ENCODE measurements at regions not wholly inside any gene's neighbourhood (a gene's known extent, or its start where the extent isn't known, plus 50 kb on each side); places are given as distances from the start of the nearest gene placed in this dataset.
A peak's percentile ranks its signal among the peaks of the same experiment; 100 is the strongest.

- Histone ChIP-seq H3K36me3 (ENCODE audit: control insufficient read depth in 2 of 3, insufficient read depth in 3 of 3, low read length in 3 of 3) (no peaks in the 10 kb centered on the region), H3K4me3 (ENCODE audit: low read length) (no peak overlapping the region), H3K27ac (ENCODE audit: low read depth, low read length) (no peak overlapping the region), H3K9me3 (ENCODE audit: control insufficient read depth in 2 of 3, low read length in 3 of 3) (no peaks in the 10 kb centered on the region), H3K27me3 (ENCODE audit: control insufficient read depth in 2 of 2, insufficient read depth in 2 of 2, low read length in 2 of 2) (no peaks in the 10 kb centered on the region), H3K4me1 (ENCODE audit: control insufficient read depth in 2 of 2, insufficient read depth in 2 of 2, low read length in 2 of 2) (no peaks in the 10 kb centered on the region)
- ChIA-PET CTCF (no interaction called here), POLR2A (no interaction called here)
- H3K4me1 Mint-ChIP-seq: no peaks in the 10 kb centered on the region
- peaks cover 0 to 18% (median 2%) of the 10 kb centered on the region in 11 donors for H3K9me3 Mint-ChIP-seq
- no peak overlapping the region for H3K27ac Mint-ChIP-seq
- no peak overlapping the region for H3K4me3 Mint-ChIP-seq
- no peaks in the 10 kb centered on the region for H3K27me3 Mint-ChIP-seq
- H3K36me3 Mint-ChIP-seq: no peaks in the 10 kb centered on the region
- DNase-seq (no peak), ATAC-seq (no peak)
- intact Hi-C loops (cut with micrococcal nuclease): no loop called here
Measured at GRCh38 chr3:117549716-117550115, 840.1 kb downstream of the TUSC7 start.

GRCh38 chr3:117550766-117551165, 841.2 kb downstream of the TUSC7 start:
- Mint-ChIP-seq H3K4me1 (no peaks in the 10 kb centered on the region), H3K9me3 (peaks cover 0 to 18% (median 2%) of the 10 kb centered on the region in 11 donors), H3K27me3 (no peaks in the 10 kb centered on the region), H3K4me3 (no peak overlapping the region), H3K27ac (no peak overlapping the region), H3K36me3 (no peaks in the 10 kb centered on the region)
- no peak overlapping the region for H3K4me3 ChIP-seq (ENCODE audit: low read length)
- H3K27ac ChIP-seq (ENCODE audit: low read depth, low read length): no peak overlapping the region
- H3K9me3 ChIP-seq (ENCODE audit: control insufficient read depth in 2 of 3, low read length in 3 of 3): no peaks in the 10 kb centered on the region
- intact Hi-C loops (cut with micrococcal nuclease): no loop called here
- H3K27me3 ChIP-seq (ENCODE audit: control insufficient read depth in 2 of 2, insufficient read depth in 2 of 2, low read length in 2 of 2): no peaks in the 10 kb centered on the region
- no peaks in the 10 kb centered on the region for H3K4me1 ChIP-seq (ENCODE audit: control insufficient read depth in 2 of 2, insufficient read depth in 2 of 2, low read length in 2 of 2)
- DNase-seq (no peak), ATAC-seq (no peak)
- POLR2A ChIA-PET: no interaction called here
- CTCF ChIA-PET: no interaction called here
- no peaks in the 10 kb centered on the region for H3K36me3 ChIP-seq (ENCODE audit: control insufficient read depth in 2 of 3, insufficient read depth in 3 of 3, low read length in 3 of 3)

- POLR2A ChIA-PET: no interaction called here
Measured at GRCh38 chr3:117553461-117553860, 843.9 kb downstream of the TUSC7 start.

GRCh38 chr3:117556646-117557407, 847.2 kb downstream of the TUSC7 start:
- no peak overlapping the region for H3K4me3 ChIP-seq (ENCODE audit: low read length)
- no peaks in the 10 kb centered on the region for H3K4me1 ChIP-seq (ENCODE audit: control insufficient read depth in 2 of 2, insufficient read depth in 2 of 2, low read length in 2 of 2)
- no peaks in the 10 kb centered on the region for H3K27me3 Mint-ChIP-seq
- intact Hi-C loops (cut with micrococcal nuclease): no loop called here
- H3K27me3 ChIP-seq (ENCODE audit: control insufficient read depth in 2 of 2, insufficient read depth in 2 of 2, low read length in 2 of 2): no peaks in the 10 kb centered on the region
- no peak overlapping the region for H3K4me3 Mint-ChIP-seq
- no peaks in the 10 kb centered on the region for H3K9me3 ChIP-seq (ENCODE audit: control insufficient read depth in 2 of 3, low read length in 3 of 3)
- no peaks in the 10 kb centered on the region for H3K36me3 Mint-ChIP-seq
- H3K27ac Mint-ChIP-seq: no peak overlapping the region
- POLR2A ChIA-PET: no interaction called here
- no peak overlapping the region for H3K27ac ChIP-seq (ENCODE audit: low read depth, low read length)
- H3K4me1 Mint-ChIP-seq: no peaks in the 10 kb centered on the region
- no peaks in the 10 kb centered on the region for H3K36me3 ChIP-seq (ENCODE audit: control insufficient read depth in 2 of 3, insufficient read depth in 3 of 3, low read length in 3 of 3)
- ATAC-seq: no peak
- DNase-seq: no peak
- peaks cover 0 to 31% (median 5%) of the 10 kb centered on the region in 11 donors for H3K9me3 Mint-ChIP-seq
- CTCF ChIA-PET: no interaction called here

More at GRCh38 chr3:117553461-117553860, 843.9 kb downstream of the TUSC7 start:
- no peaks in the 10 kb centered on the region for H3K27me3 Mint-ChIP-seq
- Histone ChIP-seq H3K36me3 (ENCODE audit: control insufficient read depth in 2 of 3, insufficient read depth in 3 of 3, low read length in 3 of 3) (no peaks in the 10 kb centered on the region), H3K4me3 (ENCODE audit: low read length) (no peak overlapping the region), H3K9me3 (ENCODE audit: control insufficient read depth in 2 of 3, low read length in 3 of 3) (no peaks in the 10 kb centered on the region), H3K27ac (ENCODE audit: low read depth, low read length) (no peak overlapping the region), H3K27me3 (ENCODE audit: control insufficient read depth in 2 of 2, insufficient read depth in 2 of 2, low read length in 2 of 2) (no peaks in the 10 kb centered on the region), H3K4me1 (ENCODE audit: control insufficient read depth in 2 of 2, insufficient read depth in 2 of 2, low read length in 2 of 2) (no peaks in the 10 kb centered on the region)
- H3K36me3 Mint-ChIP-seq: no peaks in the 10 kb centered on the region
- peak; percentile 72 for ATAC-seq
- no peak for DNase-seq
- CTCF ChIA-PET: no interaction called here
- intact Hi-C loops (cut with micrococcal nuclease): no loop called here
- no peak overlapping the region for H3K4me3 Mint-ChIP-seq
- H3K4me1 Mint-ChIP-seq: no peaks in the 10 kb centered on the region
- H3K9me3 Mint-ChIP-seq: peaks cover 0 to 18% (median 5%) of the 10 kb centered on the region in 11 donors
- no peak overlapping the region for H3K27ac Mint-ChIP-seq

- DNase-seq (no peak), ATAC-seq (no peak)
- H3K36me3 Mint-ChIP-seq: no peaks in the 10 kb centered on the region
- Histone ChIP-seq H3K27ac (ENCODE audit: low read depth, low read length) (no peak overlapping the region), H3K4me1 (ENCODE audit: control insufficient read depth in 2 of 2, insufficient read depth in 2 of 2, low read length in 2 of 2) (no peaks in the 10 kb centered on the region), H3K9me3 (ENCODE audit: control insufficient read depth in 2 of 3, low read length in 3 of 3) (no peaks in the 10 kb centered on the region), H3K4me3 (ENCODE audit: low read length) (no peak overlapping the region), H3K27me3 (ENCODE audit: control insufficient read depth in 2 of 2, insufficient read depth in 2 of 2, low read length in 2 of 2) (no peaks in the 10 kb centered on the region), H3K36me3 (ENCODE audit: control insufficient read depth in 2 of 3, insufficient read depth in 3 of 3, low read length in 3 of 3) (no peaks in the 10 kb centered on the region)
- no peak overlapping the region for H3K27ac Mint-ChIP-seq
- intact Hi-C loops (cut with micrococcal nuclease): no loop called here
- H3K4me1 Mint-ChIP-seq: no peaks in the 10 kb centered on the region
- H3K27me3 Mint-ChIP-seq: no peaks in the 10 kb centered on the region
- POLR2A ChIA-PET: no interaction called here
- H3K4me3 Mint-ChIP-seq: no peak overlapping the region
- H3K9me3 Mint-ChIP-seq: peaks cover 0 to 24% (median 5%) of the 10 kb centered on the region in 11 donors
- CTCF ChIA-PET: no interaction called here
Measured at GRCh38 chr3:117557464-117558090, 848.0 kb downstream of the TUSC7 start.

- H3K9me3 Mint-ChIP-seq: peaks cover 0 to 24% (median 6%) of the 10 kb centered on the region in 11 donors
Measured at GRCh38 chr3:117558681-117559080, 849.1 kb downstream of the TUSC7 start.

GRCh38 chr3:117562000-117562399, 852.4 kb downstream of the TUSC7 start:
- Mint-ChIP-seq H3K9me3 (peaks cover 0 to 19% (median 6%) of the 10 kb centered on the region in 11 donors), H3K27ac (no peak overlapping the region), H3K27me3 (no peaks in the 10 kb centered on the region), H3K4me1 (no peaks in the 10 kb centered on the region), H3K36me3 (no peaks in the 10 kb centered on the region), H3K4me3 (no peak overlapping the region)
- no peaks in the 10 kb centered on the region for H3K4me1 ChIP-seq (ENCODE audit: control insufficient read depth in 2 of 2, insufficient read depth in 2 of 2, low read length in 2 of 2)
- H3K27me3 ChIP-seq (ENCODE audit: control insufficient read depth in 2 of 2, insufficient read depth in 2 of 2, low read length in 2 of 2): no peaks in the 10 kb centered on the region
- H3K4me3 ChIP-seq (ENCODE audit: low read length): no peak overlapping the region
- ChIA-PET POLR2A (no interaction called here), CTCF (no interaction called here)
- ATAC-seq (no peak), DNase-seq (no peak)
- H3K27ac ChIP-seq (ENCODE audit: low read depth, low read length): no peak overlapping the region
- H3K9me3 ChIP-seq (ENCODE audit: control insufficient read depth in 2 of 3, low read length in 3 of 3): no peaks in the 10 kb centered on the region
- no peaks in the 10 kb centered on the region for H3K36me3 ChIP-seq (ENCODE audit: control insufficient read depth in 2 of 3, insufficient read depth in 3 of 3, low read length in 3 of 3)
- intact Hi-C loops (cut with micrococcal nuclease): no loop called here

More at GRCh38 chr3:117558681-117559080, 849.1 kb downstream of the TUSC7 start:
- ChIA-PET CTCF (no interaction called here), POLR2A (no interaction called here)
- Mint-ChIP-seq H3K27me3 (no peaks in the 10 kb centered on the region), H3K4me1 (no peaks in the 10 kb centered on the region), H3K4me3 (no peak overlapping the region), H3K27ac (no peak overlapping the region), H3K36me3 (no peaks in the 10 kb centered on the region)
- Histone ChIP-seq H3K27ac (ENCODE audit: low read depth, low read length) (no peak overlapping the region), H3K36me3 (ENCODE audit: control insufficient read depth in 2 of 3, insufficient read depth in 3 of 3, low read length in 3 of 3) (no peaks in the 10 kb centered on the region), H3K4me1 (ENCODE audit: control insufficient read depth in 2 of 2, insufficient read depth in 2 of 2, low read length in 2 of 2) (no peaks in the 10 kb centered on the region), H3K27me3 (ENCODE audit: control insufficient read depth in 2 of 2, insufficient read depth in 2 of 2, low read length in 2 of 2) (no peaks in the 10 kb centered on the region), H3K9me3 (ENCODE audit: control insufficient read depth in 2 of 3, low read length in 3 of 3) (no peaks in the 10 kb centered on the region), H3K4me3 (ENCODE audit: low read length) (no peak overlapping the region)
- intact Hi-C loops (cut with micrococcal nuclease): no loop called here
- no peak for ATAC-seq
- DNase-seq: no peak

Data from naive thymus-derived CD4-positive, alpha-beta T cell (primary cell).